ENCODE measurements at regions not wholly inside any gene's neighbourhood (a gene's known extent, or its start where the extent isn't known, plus 50 kb on each side); places are given as distances from the start of the nearest gene placed in this dataset.

DNA sequence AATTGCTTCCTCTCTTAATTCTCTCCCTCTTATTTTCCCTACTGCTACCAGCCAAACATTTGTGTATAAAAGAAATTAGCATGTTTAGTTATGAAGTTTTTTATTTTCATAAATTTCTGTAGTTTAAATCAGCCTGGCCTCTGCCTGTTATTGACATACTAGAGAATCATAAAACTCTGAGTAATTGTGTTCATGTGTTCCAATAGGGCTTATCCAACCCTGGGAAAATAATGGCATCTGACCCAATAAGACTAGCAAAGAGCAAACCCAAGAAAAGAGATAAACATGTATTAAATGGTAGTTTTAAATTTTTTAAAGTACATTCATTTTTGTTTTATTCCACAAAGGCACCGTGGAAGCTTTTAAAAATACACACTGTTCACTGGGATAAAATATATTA is 404.3 kb downstream of the HLX start:
- TF ChIP-seq, protein P1, sequence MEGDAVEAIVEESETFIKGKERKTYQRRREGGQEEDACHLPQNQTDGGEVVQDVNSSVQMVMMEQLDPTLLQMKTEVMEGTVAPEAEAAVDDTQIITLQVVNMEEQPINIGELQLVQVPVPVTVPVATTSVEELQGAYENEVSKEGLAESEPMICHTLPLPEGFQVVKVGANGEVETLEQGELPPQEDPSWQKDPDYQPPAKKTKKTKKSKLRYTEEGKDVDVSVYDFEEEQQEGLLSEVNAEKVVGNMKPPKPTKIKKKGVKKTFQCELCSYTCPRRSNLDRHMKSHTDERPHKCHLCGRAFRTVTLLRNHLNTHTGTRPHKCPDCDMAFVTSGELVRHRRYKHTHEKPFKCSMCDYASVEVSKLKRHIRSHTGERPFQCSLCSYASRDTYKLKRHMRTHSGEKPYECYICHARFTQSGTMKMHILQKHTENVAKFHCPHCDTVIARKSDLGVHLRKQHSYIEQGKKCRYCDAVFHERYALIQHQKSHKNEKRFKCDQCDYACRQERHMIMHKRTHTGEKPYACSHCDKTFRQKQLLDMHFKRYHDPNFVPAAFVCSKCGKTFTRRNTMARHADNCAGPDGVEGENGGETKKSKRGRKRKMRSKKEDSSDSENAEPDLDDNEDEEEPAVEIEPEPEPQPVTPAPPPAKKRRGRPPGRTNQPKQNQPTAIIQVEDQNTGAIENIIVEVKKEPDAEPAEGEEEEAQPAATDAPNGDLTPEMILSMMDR (optimal IDR thresholded peaks at IDR 0.05 in 1 of 3, IDR thresholded peaks at IDR 0.05 in 1 of 3, conservative IDR thresholded peaks at IDR 0.05 in 1 of 3; ENCODE audit: extremely low read depth in 1 of 3, insufficient read depth in 2 of 3, low read length in 3 of 3): no peak
- no peak for TF ChIP-seq EZH2 (IDR thresholded peaks at IDR 0.05; ENCODE audit: low read length)
